GM19372 (cell line): ENCODE measurements at regions not wholly inside any gene's neighbourhood (a gene's known extent, or its start where the extent isn't known, plus 50 kb on each side); places are given as distances from the start of the nearest gene placed in this dataset.

Experiments used
- ATAC-seq: cut with Tn5 transposase; IDR thresholded peaks from one replicate; pipeline ENCODE4 v1.9.1; 2021; ENCODE audit warnings: mild to moderate bottlenecking, low read depth, moderate library complexity; ENCODE audit not compliant: unreplicated experiment

DNA sequence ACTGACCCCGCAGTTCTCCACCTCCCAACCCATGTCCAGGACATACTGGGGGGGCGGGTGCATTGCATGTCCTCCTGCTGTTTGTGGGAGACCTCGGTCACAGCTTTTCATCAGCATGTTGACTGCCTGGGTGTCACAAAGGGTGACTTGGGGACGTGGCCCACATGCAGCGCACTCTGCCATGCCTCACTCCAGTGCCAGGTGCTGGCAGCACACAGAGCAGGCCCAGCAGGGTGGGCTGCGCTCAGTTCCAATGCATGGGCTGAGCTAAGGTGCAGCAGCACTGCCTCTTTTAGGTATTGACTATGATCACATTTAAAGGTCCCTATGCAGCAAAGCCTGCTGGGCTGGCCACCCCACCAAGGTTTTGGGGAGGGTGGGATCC lies 261.9 kb upstream of the SALL3 start:
- no peak for ATAC-seq

DNA sequence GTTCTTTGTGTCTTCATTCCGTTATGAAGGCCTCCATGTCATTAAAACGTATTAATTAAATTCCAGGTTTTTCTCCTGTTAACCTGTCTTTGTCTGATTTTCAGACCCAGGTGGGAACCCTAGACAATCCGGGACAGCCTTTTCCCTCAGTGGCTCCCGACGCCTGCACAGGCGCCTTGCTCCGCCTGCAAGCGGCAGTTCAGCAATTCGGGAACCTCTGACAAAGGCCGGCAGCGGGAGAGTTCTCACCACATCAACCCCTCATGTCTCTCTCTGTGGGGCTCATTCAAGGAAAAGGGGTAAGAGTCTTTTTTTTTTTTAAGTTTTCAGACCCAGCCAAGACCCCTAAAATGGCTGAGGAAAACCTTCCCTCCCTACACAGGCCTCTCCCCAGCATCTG lies 259.8 kb upstream of the SALL3 start:
- no peak for ATAC-seq

GRCh38 chr18:78720456-78721237 lies 259.0 kb upstream of the SALL3 start:
- ATAC-seq = no peak

DNA sequence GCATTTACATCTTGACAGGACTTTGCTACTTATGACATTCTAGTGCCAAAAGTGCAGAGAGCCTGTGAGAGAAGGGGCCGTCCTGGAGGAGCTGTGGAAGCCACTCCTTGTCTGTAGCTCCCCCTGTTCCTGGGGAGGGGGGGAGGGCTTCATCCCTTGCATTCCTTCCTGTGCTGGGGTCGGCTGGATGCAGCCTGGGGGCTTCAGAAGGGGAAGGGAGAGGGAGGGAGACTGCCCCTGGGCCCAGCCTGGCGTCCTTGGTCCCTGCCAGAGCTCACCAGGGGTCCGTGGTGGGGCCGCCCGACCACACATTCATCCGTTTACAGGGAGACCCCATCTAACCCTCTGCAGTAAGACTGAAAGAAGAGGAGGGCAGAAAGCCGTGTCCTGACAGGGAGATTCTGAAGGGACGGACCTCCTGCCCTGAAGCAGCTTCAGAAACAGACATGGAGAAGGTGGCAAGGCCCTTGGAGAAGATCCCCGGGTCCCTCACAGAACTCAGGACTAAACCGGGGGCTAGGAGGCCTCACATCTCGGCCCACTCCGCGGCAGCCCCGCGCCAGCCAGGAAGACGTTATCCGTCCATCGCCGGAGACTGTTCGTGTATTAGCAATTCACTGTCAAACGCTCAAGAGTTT lies 258.3 kb upstream of the SALL3 start:
- ATAC-seq = no peak

DNA sequence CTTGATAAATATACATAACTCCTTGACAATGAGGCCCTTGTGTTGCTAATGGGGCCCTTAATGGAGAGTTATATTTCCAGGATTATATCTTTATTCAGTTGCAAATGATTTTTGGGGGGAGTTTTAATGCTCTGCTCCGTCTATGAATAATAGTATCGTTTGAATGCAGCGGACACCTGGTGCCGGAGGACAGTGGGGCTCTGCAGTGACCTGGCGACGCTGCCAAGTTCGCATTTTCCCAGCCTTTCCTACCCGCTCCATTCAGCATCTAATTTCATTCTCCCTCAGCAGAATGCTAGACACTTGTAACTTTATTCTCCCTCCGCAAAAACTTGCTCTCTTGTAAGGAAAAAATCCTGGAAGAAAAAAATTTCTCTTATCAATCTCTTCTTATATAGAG lies 257.6 kb upstream of the SALL3 start:
- no peak for ATAC-seq

GRCh38 chr18:78722386-78722785 lies 257.2 kb upstream of the SALL3 start:
- ATAC-seq = no peak

GRCh38 chr18:78722929-78723710 lies 256.5 kb upstream of the SALL3 start:
- no peak for ATAC-seq

DNA sequence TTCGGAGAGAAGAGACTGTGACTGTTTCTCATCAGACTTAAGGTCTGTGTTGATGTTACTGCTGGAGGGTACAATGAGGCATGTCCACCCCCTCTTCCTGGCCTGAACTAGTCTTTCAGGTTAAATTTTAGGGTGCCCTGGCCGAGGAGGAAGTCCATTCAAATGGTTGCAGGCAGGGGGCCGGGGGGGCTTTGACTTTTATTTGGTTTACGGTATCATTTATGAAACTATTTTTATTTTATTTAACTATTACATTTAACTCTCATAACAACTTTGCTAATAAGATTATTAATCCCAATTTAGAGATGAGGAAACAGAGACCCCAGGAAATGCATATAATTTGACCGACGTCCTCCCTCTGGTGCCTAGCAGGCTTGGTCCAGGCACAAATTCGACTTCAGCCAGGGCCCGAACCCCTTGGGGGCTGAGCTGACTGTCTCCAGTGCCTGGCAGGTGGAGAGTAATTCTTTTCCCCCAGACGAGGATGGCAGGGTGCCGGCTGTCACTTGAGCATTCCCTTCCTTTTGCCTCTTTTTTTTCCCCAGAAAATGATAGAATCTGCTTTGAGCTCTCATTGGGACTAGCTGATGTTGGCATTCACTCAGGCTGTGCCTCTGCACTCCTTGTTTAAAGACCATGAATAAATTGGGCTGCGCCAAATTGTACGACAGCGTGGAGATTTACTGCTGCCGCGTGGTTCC lies 255.3 kb upstream of the SALL3 start:
- no peak for ATAC-seq

GRCh38 chr18:78725426-78725825 lies 254.2 kb upstream of the SALL3 start:
- ATAC-seq = no peak

GRCh38 chr18:78726326-78727056 lies 253.1 kb upstream of the SALL3 start:
- no peak for ATAC-seq

DNA sequence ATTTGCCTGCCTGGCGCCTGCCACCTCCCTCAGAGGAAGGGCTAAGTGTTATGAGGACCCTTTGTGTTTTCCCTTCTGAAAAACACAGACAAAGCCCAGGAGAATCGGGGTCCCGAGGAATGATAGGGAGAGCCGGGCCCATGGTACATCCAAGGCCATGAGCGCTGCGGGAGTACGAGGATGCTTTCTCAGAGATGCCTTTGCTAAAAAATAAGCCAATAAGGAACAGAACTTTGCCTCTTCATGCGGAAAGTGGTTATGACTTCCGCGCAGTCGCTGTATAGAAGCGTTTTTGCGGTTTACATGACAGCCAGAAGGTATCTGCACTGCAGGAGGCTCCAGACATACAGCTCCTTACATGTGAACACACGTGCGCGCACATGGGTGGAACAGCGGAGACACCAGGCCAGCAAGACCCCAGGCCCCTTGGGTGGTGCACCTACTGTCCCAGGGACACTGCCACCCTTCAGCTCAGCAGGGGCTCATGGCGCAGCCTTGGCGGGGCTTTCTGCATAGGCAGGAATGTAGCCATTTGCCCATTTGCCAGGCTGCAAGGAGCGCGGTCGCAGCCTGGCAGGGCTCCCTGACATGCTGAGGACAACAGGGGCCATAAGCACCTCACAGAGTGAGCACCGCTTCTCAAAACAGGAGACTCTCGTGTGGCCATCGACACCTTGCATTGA lies 252.4 kb upstream of the SALL3 start:
- ATAC-seq = no peak

DNA sequence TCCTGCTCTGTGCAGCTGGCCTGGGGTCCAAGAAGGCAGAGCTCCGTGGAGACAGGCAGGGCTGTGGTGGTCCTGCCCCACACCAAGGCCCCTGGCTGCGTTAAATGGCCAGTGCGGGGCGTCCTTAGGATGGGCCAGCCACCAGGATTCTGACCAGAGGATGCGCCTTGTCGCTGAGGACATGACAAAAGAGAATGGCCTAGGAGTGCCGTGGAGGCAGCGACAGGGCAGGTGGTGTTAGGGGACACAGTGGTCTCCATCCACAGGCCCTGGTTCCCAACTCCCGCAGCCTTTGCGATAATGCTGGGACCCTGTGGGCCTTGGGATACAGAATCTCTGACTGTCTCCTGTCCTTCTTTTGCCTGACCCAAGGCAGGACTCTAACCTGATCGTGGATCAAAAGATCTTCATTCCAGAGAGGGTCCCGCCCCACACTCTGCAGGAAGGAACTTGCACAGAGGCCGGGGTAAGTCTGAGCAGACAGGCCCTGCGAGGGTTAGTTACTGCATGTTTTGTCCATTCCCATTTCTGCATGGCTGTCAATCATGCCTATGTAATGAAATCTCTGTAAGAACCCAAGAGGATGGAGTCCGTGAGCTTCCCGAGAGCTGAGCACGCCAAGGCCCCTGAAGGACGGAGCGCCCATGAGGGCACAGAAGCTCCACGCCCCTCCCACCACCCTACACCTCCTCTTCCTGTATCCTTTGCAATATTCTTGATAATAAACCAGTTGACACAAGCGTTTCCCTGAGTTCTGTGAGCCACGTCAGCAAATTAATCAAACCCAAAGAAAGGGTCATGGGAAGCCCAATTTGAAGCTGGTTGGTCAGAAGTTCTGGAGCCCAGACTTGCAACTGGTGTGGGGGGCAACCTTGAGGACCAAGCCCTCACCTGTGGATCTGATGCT lies 251.5 kb upstream of the SALL3 start:
- ATAC-seq = no peak

DNA sequence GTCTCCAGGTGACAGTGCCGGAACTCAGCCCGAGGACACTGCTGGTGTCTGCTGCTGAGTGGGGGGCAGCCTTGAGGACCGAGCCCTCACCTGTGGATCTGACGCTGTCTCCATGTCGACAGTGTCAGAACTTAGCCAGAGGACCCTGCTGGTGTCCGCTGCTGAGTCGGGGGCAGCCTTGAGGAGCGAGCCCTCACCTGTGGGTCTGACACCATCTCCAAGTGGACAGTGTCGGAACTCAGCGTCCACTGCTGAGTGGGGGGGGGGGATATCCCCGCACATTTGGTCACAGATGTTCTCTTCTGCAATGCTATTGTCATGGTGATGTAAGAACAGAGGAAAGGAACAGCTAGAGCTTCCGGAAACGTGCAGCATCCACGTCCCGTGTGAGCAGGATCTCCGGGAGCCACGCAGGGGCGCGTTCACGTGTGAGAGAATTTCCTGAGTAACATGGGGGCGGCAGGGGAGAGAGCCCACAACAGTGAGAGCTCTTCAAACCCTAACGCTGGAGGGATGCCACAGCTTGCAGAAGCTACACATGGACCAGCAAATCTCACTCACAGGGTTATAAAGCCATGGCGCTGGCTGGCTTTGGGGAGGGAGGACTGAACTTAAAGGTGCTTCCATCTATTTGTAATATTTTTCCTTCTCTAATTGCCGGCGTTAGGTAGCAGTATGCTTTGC lies 250.7 kb upstream of the SALL3 start:
- no peak for ATAC-seq

DNA sequence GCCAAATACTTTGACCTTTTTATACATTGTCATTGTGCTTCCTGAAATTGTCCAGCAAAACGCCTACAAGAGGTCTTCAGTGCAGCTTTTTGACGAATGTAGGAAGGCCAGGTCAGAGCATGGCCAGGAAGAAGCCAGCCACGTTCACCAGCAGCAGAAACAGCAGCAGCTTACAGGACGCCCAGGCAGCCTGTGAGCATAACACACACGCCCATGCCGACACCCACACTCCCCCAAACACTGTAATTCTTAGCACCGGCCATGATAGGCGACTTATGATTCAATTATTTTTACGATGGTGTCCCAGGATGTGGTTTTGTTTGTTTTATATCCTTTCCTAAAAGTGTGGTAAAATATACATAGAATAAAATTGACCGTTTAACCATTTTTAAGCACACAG lies 249.1 kb upstream of the SALL3 start:
- ATAC-seq = no peak

DNA sequence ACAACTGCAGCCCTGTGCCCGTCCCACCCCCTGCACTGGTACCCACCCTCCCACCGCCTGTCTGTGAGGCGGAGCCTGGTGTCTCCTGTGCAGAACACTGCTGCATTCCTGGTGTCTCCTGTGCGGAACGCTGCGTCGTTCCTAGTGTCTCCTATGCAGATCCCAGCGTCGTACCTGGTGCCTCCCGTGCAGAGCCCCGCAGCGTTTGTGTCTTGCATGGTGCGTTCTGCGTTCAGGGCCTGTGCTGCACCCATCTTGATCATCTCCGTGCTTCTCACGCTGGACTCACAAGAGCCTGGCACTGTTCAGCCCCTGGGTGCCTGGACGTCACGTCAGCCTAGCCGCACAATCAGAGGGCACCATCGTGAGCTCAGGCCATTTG lies 248.6 kb upstream of the SALL3 start:
- ATAC-seq = no peak

GRCh38 chr18:78731398-78732032 lies 248.1 kb upstream of the SALL3 start:
- ATAC-seq = no peak

GRCh38 chr18:78732273-78733210 lies 247.1 kb upstream of the SALL3 start:
- no peak for ATAC-seq
